LNCAP (cell line): ENCODE measurements at regions not wholly inside any gene's neighbourhood (a gene's known extent, or its start where the extent isn't known, plus 50 kb on each side); places are given as distances from the start of the nearest gene placed in this dataset.

ENCODE experiments used
- CTCF ChIP-seq: fragments of 450-650 bp; IDR thresholded peaks from 2 replicates; pipeline ENCODE4 v1.5.1; 2017; ENCODE audit warnings: mild to moderate bottlenecking

- no peak for TF ChIP-seq CTCF
Measured at GRCh38 chr3:20325563-20325962, 139.6 kb upstream of the SGO1 start.

GRCh38 chr3:20324664-20325478 is 138.9 kb upstream of the SGO1 start:
- TF ChIP-seq CTCF, result no peak

- no peak for TF ChIP-seq CTCF
Measured at GRCh38 chr3:20323307-20323927, 137.4 kb upstream of the SGO1 start.

GRCh38 chr3:20322085-20322484 is 136.1 kb upstream of the SGO1 start:
- TF ChIP-seq CTCF, result no peak

- no peak for TF ChIP-seq CTCF
Measured at GRCh38 chr3:20321391-20322047, 135.5 kb upstream of the SGO1 start.

- TF ChIP-seq CTCF, result no peak
Measured at GRCh38 chr3:20320489-20320888, 134.5 kb upstream of the SGO1 start.

- TF ChIP-seq CTCF, result no peak
Measured at GRCh38 chr3:20319551-20319950, 133.5 kb upstream of the SGO1 start.
